Islet precursor cell (in vitro differentiated cells): ENCODE measurements at regions not wholly inside any gene's neighbourhood (a gene's known extent, or its start where the extent isn't known, plus 50 kb on each side); places are given as distances from the start of the nearest gene placed in this dataset.

Source experiments
- DNase-seq: peaks from one replicate; pipeline ENCODE4 v3.0.0-alpha.2; 2018

DNA sequence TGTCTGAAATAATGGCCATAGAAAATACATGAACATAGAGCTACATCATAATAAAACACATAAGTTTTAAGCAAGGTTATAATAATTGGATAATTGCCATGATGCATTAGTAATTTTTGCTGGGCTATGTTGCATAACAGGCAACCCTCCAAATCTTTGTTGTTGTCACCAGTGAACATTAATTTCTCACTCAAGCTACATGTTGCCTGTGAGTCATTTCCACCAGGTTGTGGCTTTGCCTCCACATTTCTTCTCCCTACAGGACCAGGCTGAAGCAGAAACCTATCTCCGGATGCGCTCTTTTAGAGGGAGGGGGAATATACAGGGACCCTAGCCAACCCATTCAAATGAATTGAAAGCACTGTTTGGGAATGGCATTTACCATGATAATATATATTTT is 347.7 kb downstream of the GABRG1 start:
- no peak for DNase-seq

DNA sequence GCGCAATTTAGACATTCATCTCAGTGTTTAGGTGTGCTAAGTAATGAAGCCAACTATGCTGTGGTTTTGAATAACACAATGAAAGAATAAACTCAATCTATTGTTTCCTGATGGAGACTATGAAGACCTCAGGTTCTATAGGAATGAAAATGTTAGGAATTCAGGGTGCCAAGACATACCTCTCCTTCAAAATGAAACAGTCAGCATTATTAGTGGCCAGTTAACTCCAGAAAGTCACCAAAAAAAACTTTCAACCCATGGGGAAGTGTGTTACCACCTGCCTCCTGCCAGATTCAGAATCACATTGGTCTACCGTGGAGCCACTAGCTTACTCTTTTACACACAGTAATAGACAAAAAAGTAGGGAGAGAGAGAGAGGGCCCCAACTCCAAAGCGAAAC is 352.9 kb downstream of the GABRG1 start:
- no peak for DNase-seq

DNA sequence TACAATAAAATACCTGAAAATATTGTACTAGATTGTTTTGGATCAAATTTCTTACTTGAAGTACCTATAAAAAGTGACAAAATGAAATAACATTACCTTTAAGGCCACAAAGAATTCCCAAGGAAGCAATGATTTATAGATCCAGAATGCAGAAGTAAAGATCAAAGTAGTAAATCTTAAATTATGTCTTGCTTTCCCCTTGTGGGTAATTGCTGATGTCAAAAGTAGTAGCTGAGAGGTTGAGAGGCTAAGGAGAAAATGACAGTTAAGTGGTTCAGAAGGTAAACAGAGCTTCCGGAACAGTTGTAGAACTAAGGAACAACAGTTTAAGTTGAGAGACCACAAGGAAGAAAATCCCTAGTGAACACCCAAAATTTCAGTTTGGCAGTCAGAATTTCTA is 358.3 kb downstream of the GABRG1 start:
- DNase-seq = no peak

DNA sequence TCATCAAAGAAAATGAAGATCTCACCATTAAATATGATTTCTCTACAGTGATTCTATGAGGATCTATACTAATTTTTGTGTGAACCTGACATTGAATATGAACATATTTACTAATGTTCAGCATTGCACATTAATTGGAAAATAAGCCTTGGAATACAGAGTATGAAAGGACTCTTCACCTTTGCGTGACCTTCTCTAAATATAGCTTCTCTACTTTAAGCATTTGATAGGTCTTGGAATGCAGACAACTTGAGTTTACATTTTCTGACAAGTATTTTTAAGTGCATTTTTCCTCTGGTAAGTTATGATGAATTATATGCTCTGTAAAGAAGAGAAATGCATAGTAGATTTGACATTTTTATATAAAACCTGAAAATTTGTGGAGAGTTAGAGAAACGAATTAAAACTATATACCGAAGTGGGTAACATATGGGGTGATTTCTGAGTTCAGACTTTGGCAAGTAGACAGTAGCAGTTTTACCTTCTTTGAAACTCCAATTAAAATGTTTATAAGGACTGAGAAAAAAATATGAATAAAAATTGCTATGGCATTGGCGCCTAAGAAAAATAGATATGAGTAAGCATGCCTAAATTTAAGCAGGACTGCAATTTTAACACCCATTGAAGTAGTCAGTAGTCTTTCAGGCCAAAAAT is 371.9 kb downstream of the GABRG1 start:
- no peak for DNase-seq

DNA sequence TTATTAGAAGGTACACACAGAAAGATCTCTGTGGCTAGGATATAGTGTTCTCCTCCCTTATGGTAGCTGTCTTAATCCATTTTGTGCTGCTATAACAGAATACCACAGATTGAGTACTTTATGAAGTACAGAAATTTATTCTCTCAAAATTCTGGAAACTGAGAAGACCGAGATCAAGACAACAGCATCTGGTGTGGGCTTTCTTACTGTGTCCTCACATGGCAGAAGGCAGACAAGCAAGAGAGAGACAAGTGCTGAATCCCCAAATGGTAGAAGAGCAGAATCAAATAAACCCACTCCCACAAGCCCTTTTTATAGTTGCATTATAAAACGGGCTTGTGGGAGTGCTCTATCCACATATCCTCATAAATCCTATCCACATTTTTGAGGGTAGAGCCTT is 373.1 kb downstream of the GABRG1 start:
- DNase-seq = no peak

DNA sequence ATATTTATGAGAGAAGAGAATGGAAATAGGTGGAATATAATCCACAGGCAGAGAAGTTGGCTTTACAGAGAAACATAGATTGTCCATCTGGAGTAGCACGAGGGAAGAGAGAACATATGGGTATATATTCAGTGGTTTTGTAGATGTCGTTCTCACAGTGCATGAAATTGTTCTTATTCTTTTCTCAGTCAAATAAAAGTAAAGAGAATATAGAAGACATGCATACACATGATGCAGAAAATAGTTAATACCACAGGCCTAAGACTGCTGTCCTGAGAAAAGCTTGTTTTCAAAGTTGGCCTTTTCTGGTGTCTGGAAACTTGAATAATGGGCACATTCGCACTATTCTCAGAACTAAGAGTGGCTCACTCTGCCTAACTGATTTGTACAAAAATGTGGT is 378.1 kb downstream of the GABRG1 start:
- DNase-seq = no peak

DNA sequence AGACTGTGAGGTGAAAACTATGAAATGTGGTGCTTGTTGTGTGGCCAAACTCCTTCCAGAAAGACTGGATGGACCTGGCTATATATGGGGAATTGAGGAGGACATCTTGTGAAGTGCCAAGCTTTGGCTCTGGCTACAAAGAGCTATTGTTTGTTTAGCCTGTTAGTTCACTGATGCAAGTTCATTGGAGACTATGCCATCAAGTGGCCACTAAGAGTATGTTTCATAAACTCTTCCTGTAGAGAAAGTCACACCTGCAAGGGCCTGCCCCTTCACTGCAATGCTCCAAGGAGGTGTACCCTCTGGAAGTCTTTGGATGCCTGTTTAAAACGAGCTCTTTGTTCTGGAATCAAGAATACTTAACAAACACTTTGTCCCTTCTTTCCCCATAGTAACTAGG is 382.0 kb downstream of the GABRG1 start:
- no peak for DNase-seq

DNA sequence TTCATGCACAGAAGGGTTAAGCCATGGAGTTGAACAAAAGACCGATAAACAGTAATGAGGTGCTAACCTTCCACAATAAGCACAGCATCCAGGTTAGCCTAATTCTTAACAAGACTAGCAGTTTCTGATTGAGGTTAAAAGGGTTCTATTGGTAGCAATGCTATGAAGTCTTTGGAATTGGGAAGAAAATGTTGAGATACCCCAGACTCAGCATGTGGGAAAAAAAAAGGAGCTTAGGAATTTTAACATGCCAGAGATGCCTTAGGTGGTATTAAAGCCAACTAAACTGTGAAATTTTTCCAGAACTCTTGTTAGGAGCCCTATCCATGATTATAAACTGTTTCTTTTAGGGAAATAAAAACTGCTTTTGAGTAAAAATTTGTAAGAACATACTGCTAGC is 391.7 kb downstream of the GABRG1 start:
- no peak for DNase-seq

DNA sequence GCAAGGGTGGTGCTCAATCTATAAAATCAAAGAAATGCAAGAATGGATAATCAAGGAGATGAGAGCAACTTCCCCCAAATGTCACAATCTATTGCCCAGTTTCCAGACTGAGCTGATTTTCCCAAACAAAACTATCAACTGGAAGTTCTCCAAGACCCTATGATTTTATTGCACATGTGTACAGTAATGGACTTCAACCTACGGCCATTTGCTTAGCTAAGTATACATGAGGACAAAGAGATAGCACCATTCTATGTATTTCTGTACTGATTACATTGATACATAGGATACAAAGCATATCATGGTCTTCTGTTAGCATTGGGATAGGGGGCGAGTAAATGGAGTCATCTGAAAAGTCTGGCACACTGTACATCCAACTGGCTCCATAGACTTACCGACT is 407.8 kb downstream of the GABRG1 start:
- no peak for DNase-seq

DNA sequence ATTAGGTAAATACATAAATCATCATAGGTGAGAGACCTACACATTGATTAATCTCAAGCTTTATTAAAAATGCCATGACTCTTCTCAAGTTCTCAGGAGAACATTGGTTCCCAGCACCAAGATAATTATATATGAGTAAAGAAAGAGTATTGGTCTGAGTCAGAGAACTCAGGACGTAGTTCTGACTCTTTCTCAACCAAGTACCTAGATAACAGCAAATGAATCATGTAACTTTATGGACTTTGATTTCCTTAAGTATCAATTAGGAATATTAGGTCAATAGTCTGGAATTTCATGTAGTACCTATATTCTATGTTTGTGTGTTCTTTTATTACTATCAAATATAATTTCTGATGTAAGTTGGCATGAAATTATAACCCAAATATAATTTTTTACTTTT is 409.9 kb downstream of the GABRG1 start:
- no peak for DNase-seq

DNA sequence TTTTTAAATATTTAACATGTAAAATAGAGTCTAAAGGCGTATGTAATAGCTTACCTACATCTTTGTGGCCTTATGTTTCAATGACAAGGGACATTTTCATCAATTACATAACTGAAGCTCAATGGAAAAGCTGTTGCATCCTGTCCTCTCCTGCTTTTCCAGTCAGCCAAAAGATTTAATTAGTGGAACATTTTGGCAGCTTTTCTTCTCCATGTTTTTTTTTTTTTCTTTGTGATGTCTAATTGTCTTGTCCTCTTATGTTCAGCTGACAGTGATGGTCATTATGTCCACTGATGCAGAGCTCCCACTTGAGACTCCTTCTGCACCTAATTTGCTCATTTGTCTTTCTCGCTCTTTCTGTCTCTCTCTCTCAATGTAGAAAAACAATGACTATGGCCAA is 422.2 kb downstream of the GABRG1 start:
- DNase-seq = no peak

DNA sequence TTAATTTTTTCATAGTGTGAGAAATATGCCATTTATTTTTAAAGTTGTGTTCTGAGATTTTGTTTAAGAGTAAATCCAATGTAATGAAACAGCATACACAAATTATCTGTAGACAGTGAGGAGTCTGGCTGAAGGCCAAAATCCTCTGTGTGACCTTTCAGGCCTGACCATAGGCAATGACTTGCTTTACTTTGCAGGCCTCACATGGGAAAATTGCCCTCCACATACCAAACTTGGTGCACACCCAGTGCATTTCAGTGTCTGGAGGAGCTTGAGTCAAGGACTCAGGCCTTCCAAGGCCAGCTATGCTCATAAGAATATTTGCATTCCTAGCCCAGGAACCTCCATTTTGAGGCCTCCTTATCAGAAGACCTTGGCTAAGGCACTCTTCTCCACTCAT is 430.1 kb downstream of the GABRG1 start:
- DNase-seq = peak; percentile 67

DNA sequence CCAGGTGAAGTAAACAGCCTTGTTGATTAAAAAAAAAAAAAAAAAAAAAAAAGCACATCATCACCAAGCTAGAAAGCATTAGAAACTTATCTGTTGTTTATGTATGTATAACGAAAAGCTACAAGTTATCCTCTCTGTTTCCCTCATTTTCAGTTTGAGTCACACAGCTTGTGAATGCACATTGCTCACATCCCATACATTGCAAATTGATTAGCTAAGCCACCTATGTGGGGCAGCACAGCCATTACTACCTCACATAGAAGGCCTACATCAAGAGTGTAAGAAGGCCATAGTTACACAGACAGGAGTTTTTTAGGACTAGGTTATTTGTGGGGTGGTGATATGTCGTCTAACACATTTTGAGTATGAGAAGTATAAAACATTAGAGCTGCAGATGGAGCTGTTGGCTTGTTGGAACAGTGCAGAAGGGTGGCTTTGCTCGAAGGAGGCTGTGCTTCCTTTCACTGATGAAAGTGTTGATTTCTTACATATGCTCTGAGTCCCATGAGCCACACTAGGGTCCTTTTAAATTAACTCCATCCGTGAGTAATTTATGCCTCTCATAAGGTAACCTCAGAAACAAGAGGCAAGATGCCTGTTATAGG is 431.6 kb downstream of the GABRG1 start:
- no peak for DNase-seq

DNA sequence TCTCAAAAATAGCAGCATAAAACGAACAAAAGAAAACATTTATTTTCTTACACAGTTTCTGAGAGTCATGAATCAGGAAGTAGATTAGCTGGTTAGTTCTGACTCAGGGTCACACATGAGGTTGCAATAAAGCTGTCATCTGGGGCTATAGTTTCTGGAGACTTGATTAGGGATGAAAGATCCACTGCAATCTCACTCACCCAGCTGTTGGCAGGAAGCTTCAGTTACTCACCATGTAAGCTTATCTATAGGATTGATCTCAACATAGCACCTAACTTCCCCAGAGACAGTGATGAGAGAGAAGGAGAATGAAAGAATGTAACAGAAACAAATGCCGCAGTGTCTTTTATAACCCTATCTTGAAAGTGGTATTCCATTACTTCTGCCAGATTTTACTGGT is 435.5 kb downstream of the GABRG1 start:
- no peak for DNase-seq

DNA sequence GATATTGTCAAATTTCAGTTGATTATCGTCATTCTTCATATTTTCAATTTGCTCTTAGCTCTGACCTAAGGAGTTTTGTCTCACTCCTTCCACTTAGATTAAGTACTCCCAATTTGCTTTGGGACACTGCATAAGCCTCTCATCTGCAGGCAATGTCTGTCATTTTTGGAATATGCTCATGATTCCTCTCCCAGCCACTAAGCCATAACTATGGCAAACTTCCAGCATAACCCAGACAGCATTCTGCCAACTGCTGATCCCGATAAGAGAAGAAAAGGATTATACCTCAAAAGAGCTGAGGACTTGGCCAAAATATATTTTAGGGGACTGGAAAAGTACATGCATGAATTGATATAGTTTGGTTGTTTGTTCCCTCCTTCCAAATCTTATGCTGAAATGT is 444.4 kb downstream of the GABRG1 start:
- no peak for DNase-seq

DNA sequence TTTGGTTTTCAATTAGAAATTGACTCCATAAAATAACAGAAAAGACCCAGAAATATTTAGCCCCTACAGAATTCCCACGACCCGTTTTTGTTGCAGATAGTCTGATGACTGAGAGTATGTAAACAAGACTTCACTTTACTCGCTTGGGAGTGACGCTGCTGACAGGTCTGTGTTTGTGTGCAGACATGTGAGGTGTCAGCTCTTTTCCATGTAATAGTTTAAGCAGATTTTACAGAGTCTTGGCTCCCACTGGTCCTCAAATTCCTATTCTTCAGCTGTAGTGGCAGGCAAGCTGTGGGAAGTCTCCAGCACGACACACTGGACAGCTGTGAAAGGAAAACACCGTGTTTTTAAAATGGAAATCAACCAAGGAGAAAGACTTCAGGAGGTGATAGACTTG is 455.7 kb downstream of the GABRG1 start:
- DNase-seq = no peak

DNA sequence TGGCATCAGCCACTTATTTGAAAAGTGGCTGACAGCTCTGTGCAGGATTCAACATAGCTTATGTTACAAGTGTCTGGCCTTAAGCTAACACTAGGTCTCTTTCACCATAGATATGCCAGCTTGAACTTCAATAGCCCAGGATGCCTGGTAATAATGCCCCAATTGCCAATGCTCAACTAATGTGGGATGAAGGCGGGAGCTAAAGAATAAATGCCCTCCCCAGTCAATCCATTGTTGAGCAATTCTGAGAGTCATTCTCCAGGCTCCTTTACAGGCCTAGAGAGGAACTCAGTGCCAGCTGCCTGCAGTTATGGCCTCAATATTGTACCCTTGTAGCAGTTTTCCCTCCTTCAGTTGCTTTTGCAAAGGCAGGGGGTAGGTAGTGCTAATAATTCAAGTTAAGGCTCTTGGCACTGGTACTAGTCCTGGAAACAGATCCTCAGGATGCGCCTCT is 460.2 kb downstream of the GABRG1 start:
- no peak for DNase-seq

DNA sequence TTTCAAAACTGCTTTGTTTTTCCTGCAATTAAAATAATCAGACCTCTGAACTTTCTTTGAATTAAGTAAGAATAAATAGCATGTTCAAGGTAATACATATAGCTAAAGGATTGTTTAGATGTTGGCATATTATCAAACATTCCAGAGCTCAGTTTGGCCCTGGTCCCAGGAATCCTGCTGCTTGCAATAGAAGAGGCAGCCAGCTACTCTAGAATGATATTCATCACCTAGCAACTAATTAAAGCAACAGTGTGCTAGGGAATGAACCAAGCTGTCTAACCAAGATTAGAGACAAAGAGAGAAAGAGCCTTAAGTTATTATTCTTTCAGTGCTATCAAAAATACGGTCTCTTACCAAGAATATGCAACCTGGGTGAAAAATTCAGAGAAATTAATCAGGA is 460.9 kb downstream of the GABRG1 start:
- DNase-seq = no peak

DNA sequence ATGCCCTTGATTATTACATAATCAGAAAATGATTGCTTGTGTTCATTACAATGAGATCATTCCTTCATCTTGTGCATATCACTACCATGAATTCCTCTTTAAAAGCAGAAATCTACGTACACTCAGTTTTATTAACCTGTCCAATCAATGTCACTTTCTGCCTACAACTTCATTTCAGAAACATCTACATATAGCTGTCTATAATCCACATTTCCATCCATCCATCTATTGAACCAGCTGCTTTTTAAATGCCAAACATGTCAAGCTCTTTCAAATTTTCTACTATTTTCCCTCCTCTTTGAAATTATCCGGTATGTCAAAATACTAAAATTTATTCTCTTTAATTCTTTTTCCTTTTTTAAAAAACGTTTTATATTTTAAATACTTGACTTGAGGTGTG is 462.0 kb downstream of the GABRG1 start:
- no peak for DNase-seq

DNA sequence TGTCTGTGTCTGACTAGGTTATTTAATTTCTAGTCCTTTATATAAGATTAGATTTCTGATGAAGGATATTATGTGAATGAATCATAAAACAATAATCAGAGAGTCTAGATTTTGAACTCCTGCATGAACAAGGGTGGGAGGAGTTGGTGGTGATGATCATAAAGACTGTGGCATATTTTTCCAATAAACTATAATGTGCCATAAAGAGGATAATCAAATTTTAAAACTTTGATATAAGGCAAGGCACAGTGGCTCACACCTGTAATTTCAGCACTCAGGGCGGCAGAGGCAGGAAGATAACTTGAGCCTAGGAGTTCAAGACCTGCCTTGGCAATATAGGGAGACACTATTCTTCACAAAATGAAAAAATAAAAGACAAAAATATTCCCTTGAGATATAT is 473.3 kb downstream of the GABRG1 start:
- no peak for DNase-seq

DNA sequence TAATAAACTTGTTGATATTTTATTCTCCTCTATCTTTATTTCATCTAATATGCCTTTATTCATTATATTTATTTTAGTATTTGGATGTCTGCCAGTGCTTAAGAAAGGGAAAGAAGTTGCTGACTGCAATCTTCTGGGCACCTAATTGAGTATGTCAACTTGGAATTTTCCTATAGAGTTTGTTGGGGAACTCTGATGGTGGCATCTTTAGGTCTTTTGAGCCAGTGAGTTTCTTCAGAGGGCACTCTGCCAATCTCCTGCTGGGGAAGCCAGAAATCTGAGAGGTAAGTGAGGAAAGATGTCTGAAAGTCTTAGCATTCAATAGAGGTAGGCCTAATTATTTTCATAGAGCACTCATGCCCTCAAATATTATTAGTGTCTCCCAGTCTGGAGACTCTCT is 475.0 kb downstream of the GABRG1 start:
- no peak for DNase-seq

DNA sequence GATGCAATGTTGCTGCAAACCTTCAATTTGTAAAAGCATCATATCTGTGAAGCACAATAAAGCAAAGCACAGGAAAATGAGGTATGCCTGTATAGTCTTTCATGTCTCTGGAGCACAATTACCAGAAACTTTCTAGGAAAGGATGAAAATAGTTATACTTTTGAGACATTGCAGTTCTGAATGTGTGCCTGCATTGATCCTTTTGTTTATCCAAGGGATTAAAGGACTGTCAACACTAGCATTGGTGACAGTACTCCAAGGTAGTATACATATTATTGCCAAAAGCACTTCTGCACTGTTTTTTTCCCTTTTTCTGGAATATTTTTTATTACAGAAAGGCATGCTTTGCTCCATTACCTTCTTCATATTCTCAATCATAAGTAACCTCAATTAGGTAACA is 476.0 kb downstream of the GABRG1 start:
- DNase-seq = no peak

DNA sequence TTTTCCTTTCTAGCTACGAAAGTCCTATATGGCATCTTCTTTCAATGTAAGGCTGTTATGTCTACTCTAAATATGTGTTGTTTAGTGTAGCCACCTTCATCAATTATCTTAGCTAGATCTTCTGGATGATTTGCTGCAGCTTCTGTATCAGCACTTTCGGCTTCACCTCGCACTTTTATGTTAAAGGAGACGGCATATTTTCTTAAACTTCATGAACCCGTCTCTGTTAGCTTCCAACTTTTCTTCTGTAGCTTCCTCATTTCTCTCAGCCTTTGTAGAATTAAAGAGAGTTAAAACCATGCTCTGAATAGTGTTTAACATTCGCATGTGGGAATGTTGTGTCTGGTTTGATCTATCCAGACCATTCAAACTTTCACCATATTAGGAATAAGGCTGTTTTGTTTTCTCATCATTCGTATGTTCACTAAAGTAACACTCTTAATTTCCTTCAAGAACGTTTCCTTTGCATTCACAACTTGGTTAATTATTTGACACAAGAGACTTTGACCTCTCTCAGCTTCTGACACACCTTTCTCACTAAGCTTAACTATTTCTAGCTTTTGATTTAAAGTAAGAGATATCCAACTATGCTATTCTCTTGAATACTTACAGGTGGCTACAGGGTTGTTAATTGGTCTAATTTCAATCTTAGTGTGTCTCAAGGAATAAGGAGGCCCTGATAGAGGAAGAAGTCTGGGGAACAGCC is 476.8 kb downstream of the GABRG1 start:
- no peak for DNase-seq

DNA sequence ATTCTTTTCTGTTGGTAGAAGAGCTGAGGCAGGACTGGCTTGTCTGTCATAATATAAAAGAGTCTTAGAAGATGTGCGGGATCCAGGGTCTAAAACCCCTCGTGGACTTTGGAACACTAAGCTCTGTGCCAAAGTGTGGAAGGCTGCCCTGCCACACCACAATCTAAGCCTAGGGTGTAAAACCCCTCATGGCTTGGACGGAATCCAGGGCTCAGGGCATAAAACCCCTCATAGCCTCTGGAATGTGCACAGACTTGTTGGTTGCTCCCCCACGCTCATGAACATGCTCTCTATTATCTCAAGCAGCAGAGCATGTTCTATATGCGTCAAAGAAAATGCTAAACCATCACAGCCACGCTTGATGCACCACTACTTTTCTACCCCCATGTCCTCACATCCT is 483.6 kb downstream of the GABRG1 start:
- no peak for DNase-seq

DNA sequence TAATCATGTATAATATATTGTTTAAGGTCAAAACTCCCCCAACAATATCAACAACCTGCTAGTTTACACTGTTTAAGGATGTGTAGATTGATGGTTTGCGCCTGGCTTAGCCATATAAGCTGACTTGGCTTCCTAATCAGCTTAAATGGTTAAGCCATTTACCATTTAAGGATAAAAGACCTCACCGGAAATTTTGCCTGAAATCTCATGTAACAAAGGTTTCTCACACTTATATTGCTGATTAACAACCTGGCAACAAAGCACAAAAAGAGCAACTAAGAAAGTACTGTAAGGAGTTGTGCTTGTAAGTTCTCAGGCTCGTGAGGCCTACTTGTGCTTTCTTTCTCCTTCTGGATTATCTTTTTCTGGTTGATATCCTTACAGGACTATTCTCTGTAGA is 485.2 kb downstream of the GABRG1 start:
- DNase-seq = no peak
